Heart left ventricle (tissue), 16 donors: ENCODE measurements at regions not wholly inside any gene's neighbourhood (a gene's known extent, or its start where the extent isn't known, plus 50 kb on each side); places are given as distances from the start of the nearest gene placed in this dataset.
"Not testable (repeated sequence)": the region's sequence is repeated elsewhere in the genome, so short reads cannot be mapped to it uniquely, and the experiment has no call there.

Experiments
- ATAC-seq, 4 donors: fragments of 200-7000 bp; cut with Tn5 transposase; one replicate each; pipeline ENCODE4 v1.9.1; 2020 to 2022; ENCODE audit warnings: moderate library complexity in 4 of 4, mild to moderate bottlenecking in 3 of 4, moderate number of reproducible peaks in 1 of 4
- DNase-seq, 5 donors: peaks; one replicate each; pipeline ENCODE4 v3.0.0-alpha.2; 2020
- H3K27ac ChIP-seq, 12 donors: fragments of 200-600 bp; sonication (generic) in 4 of 12; one replicate each; pipeline versions ENCODE4 v1.5.0 to v1.8.0; 2016 to 2022; ENCODE audit warnings: mild to moderate bottlenecking in 2 of 12
- H3K27me3 ChIP-seq, 9 donors: fragments of 200-600 bp; sonication (generic) in 2 of 9; one replicate each; pipeline versions ENCODE4 v1.5.1 to v1.8.0; 2016 to 2022; ENCODE audit warnings: mild to moderate bottlenecking in 3 of 9
- H3K36me3 ChIP-seq, 9 donors: fragments of 200-600 bp; sonication (generic) in 2 of 9; one replicate each; pipeline versions ENCODE4 v1.5.0 to v1.8.0; 2018 to 2022; ENCODE audit warnings: mild to moderate bottlenecking in 2 of 9
- H3K4me1 ChIP-seq, 12 donors: fragments of 200-600 bp; sonication (generic) in 4 of 12; one replicate each; pipeline versions ENCODE4 v1.5.0 to v1.8.0; 2016 to 2022; ENCODE audit warnings: mild to moderate bottlenecking in 3 of 12
- H3K4me3 ChIP-seq, 12 donors: fragments of 200-600 bp; sonication (generic) in 4 of 12; one replicate each; pipeline versions ENCODE4 v1.5.0 to v1.8.0; 2017 to 2022; ENCODE audit warnings: mild to moderate bottlenecking in 9 of 12, moderate library complexity in 4 of 12
- H3K9me3 ChIP-seq, 12 donors: fragments of 200-600 bp; sonication (generic) in 4 of 12; one replicate each; pipeline versions ENCODE4 v1.5.0 to v1.8.0; 2016 to 2022; ENCODE audit warnings: mild to moderate bottlenecking in 1 of 12
- POLR2A ChIP-seq, 2 donors: fragments of 450-650 bp; IDR thresholded peaks; one replicate each; pipeline ENCODE4 v1.6.1; 2017; ENCODE audit warnings: antibody characterized with exemption in 2 of 2, mild to moderate bottlenecking in 2 of 2, moderate library complexity in 2 of 2
- WGBS, 4 donors: extraction: QIAGEN DNeasy Blood & Tissue Kit in 2 of 4; methylation state at CpG; one replicate each; pipeline versions ENCODE4 v1.1.5 to v1.1.7; 2013 to 2018; 5-methylcytosine and 5-hydroxymethylcytosine counted together
- intact Hi-C, 10 donors: fragments of 100-400 bp; cut with DNase I; formaldehyde crosslinking; loops; one replicate each; pipeline versions ENCODE4 v1.11.1 to v1.14.2; 2022
- TF ChIP-seq, protein P1 (sequence below), 12 donors: fragments of 200-600 bp; sonication (generic) in 4 of 12; IDR thresholded peaks; one replicate each; pipeline versions ENCODE4 v1.5.0 to v1.8.0; 2018 to 2022; ENCODE audit warnings: antibody characterized with exemption in 12 of 12, mild to moderate bottlenecking in 5 of 12
- donor health status: ischemic (EF 13 %, LVEDD 7.1; RV severe dilation, severe dysfunction).
- donor health status: healthy with polysubstance abuse.
- donor health status: DM: no; HTN: yes; CAD: no.
- donor health status: DM: no; HTN: no; CAD: no.
- donor health status: ischemic (EF 25% LVEDD 6.9; RV normal size, moderate dysfunction).
- donor health status: ischemic (EF 25% LVEDD 5.7; RV mildly dilated, moderate dysfunction).
- donor health status: healthy.
- donor health status: DM: yes; HTN: yes; CAD: no.
- donor health status: ischemic (EF 35%, LVEDD 5.7; RV mildly dilated, moderate dysfunction).
- donor health status: nonischemic (EF 11% LVEDD 7.7; RV severe dilation, severe dysfunction).
- donor health status: DM: yes; HTN: yes; CAD: no.
- donor health status: PGD.
- donor health status: ischemic (EF 29% LVEDD 5.4; RV normal size, mild dysfunction).
- donor health status: nonischemic (EF 23%, LVEDD 6.1; RV moderate dilation, normal function).

DNA sequence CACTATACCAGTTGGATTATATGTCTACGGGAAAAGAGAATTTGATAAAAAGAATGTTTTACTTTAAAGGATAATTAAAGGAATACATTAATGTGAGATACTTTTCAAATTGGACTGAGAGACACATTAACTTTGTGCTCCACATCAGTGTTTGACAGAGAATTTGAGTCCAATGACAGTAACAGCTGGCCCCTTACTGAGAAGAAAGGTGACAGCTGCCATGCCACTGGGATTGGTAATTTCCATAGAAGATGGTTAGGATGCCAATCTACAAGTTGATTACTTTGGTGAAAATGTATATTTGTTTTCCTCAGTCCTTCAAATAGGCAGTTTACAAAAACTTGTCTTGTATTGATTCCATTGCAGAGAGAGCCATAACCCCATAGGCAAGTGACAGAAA is 578.4 kb downstream of the SLCO4C1 start:
- 89 to 96% (median 92%) methylated on average over 1 of the region's 1 CpG for WGBS, 4 donors
- H3K4me3 ChIP-seq = no peak overlapping the region
- no peaks in the 10 kb centered on the region for H3K9me3 ChIP-seq
- DNase-seq = no peak
- H3K36me3 ChIP-seq = no peaks in the 10 kb centered on the region
- H3K27ac ChIP-seq = no peak overlapping the region
- H3K27me3 ChIP-seq = no peaks in the 10 kb centered on the region
- no peaks in the 10 kb centered on the region for H3K4me1 ChIP-seq
- TF ChIP-seq POLR2A (IDR thresholded peaks at IDR 0.05) = no peak
- TF ChIP-seq, protein P1, sequence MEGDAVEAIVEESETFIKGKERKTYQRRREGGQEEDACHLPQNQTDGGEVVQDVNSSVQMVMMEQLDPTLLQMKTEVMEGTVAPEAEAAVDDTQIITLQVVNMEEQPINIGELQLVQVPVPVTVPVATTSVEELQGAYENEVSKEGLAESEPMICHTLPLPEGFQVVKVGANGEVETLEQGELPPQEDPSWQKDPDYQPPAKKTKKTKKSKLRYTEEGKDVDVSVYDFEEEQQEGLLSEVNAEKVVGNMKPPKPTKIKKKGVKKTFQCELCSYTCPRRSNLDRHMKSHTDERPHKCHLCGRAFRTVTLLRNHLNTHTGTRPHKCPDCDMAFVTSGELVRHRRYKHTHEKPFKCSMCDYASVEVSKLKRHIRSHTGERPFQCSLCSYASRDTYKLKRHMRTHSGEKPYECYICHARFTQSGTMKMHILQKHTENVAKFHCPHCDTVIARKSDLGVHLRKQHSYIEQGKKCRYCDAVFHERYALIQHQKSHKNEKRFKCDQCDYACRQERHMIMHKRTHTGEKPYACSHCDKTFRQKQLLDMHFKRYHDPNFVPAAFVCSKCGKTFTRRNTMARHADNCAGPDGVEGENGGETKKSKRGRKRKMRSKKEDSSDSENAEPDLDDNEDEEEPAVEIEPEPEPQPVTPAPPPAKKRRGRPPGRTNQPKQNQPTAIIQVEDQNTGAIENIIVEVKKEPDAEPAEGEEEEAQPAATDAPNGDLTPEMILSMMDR (IDR thresholded peaks at IDR 0.05) = no peak
- intact Hi-C loops = no loop called here
- ATAC-seq = no peak

DNA sequence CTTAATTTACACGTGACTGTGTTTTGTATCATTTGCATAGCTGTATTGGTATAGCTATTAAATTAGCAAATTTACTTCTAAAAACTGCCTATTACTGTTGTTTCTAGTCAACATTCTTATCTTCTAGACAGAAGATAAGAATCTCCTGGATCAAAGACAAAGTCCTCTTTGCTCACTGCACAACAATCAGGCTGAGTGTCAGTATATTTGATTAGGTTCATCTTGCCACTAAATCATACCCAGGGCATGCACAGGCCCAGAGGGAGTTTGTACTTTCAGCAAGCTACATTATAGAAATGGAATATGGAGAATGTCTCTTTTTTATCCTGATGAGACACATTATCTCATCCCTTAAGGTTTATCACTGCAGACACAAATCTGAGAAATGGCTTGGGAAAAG is 579.1 kb downstream of the SLCO4C1 start:
- intact Hi-C loops = no loop called here
- Histone ChIP-seq H3K27ac (no peak overlapping the region), H3K9me3 (no peaks in the 10 kb centered on the region), H3K4me1 (no peaks in the 10 kb centered on the region), H3K4me3 (no peak overlapping the region), H3K36me3 (no peaks in the 10 kb centered on the region), H3K27me3 (no peaks in the 10 kb centered on the region)
- 73 to 86% (median 76%) methylated on average over 1 of the region's 1 CpG for WGBS, 4 donors
- DNase-seq (no peak), ATAC-seq (no peak)
- TF ChIP-seq, protein P1 (IDR thresholded peaks at IDR 0.05) = no peak
- no peak for TF ChIP-seq POLR2A (IDR thresholded peaks at IDR 0.05)

DNA sequence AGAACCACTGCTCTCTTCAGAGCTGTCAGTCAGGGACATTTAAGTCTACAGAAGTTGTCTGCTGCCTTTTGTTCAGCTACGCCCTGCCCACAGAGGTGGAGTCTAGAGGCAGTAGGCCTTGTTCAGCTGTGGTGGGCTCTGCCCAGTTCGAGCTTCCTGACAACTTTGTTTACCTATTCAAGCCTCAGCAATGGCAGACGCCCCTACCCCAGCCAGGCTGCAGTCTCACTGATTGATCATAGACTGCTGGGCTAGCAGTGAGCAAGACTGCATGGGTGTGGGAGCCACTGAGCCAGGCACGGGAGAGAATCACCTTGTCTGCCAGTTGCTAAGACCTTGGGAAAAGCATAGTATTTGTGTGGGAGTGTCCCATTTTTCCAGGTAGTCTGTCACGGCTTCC is 580.3 kb downstream of the SLCO4C1 start:
- H3K27ac ChIP-seq, H3K4me3 ChIP-seq, H3K36me3 ChIP-seq, intact Hi-C loops, ATAC-seq, DNase-seq, H3K27me3 ChIP-seq, H3K4me1 ChIP-seq, H3K9me3 ChIP-seq: not testable (repeated sequence)
- WGBS, 4 donors = 66 to 69% (median 66%) methylated on average over 2 to 5 of the region's 5 CpGs

DNA sequence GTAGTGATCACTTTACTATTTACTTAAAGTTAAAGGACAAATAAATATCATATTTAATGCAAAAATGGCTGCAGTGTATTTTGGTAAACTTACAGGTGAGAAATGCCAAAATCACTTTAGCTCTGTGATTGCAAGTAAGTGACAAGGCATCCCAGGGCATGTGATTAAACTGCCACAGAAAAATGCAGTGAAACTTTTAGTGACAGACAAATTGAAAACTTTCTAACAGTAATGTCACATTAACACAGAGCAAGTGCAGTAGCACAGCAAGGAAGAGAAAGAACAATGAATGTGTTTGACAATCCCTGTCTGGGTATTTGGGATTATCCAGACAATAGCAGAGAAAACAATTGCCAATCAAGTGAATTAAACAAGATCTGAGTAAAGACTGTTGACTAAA is 606.8 kb downstream of the SLCO4C1 start:
- no peak overlapping the region for H3K27ac ChIP-seq
- TF ChIP-seq, protein P1 (IDR thresholded peaks at IDR 0.05) = no peak
- no peak for TF ChIP-seq POLR2A (IDR thresholded peaks at IDR 0.05)
- ATAC-seq (no peak), DNase-seq (no peak)
- H3K9me3 ChIP-seq = no peaks in the 10 kb centered on the region
- H3K36me3 ChIP-seq = no peaks in the 10 kb centered on the region
- H3K27me3 ChIP-seq = no peaks in the 10 kb centered on the region
- intact Hi-C loops = no loop called here
- H3K4me1 ChIP-seq = no peaks in the 10 kb centered on the region
- no peak overlapping the region for H3K4me3 ChIP-seq

DNA sequence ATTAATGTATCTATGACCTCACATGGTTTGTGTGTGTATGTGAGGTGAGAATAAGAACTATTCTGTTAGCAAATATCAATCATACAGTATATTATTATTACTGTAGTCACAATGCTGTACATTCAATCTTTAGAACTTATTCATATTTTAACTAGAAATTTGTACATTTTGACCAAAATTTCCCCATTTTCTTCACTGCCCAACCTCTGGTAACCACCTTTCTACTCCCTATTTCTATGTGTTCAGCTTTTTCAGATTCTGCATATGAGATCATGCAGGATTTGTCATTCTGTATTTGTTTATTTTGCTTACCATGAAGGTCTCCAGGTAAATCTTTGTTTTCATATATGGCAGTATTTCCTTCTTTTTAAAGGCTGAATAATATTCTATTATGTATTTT is 607.9 kb downstream of the SLCO4C1 start:
- ATAC-seq = no peak
- no peak overlapping the region for H3K27ac ChIP-seq
- intact Hi-C loops = no loop called here

More for the DNA sequence above, 607.9 kb downstream of the SLCO4C1 start:
- Histone ChIP-seq H3K9me3 (no peaks in the 10 kb centered on the region), H3K36me3 (no peaks in the 10 kb centered on the region), H3K4me3 (no peak overlapping the region), H3K4me1 (no peaks in the 10 kb centered on the region), H3K27me3 (no peaks in the 10 kb centered on the region)
- no peak for DNase-seq
- TF ChIP-seq POLR2A (IDR thresholded peaks at IDR 0.05) = no peak
- TF ChIP-seq, protein P1 (IDR thresholded peaks at IDR 0.05) = no peak
